Neural cell (in vitro differentiated cells): ENCODE measurements at regions not wholly inside any gene's neighbourhood (a gene's known extent, or its start where the extent isn't known, plus 50 kb on each side); places are given as distances from the start of the nearest gene placed in this dataset.

Experiments
- H2AFZ ChIP-seq: fragments of 200-600, 300-800 bp; sonication (generic), shearing (Covaris generic); 2 replicates; pipeline ENCODE4 v1.6.0; 2014; ENCODE audit warnings: low read depth, mild to moderate bottlenecking, antibody characterized with exemption, low read length, moderate library complexity
- H3F3A ChIP-seq: fragments of 200-600 bp; shearing (Covaris generic); 2 replicates; pipeline ENCODE4 v1.6.1; 2016; ENCODE audit warnings: mild to moderate bottlenecking, moderate library complexity, mixed read lengths, antibody characterized with exemption, low read length; ENCODE audit not compliant: insufficient read depth, poor library complexity, severe bottlenecking
- H3K27ac ChIP-seq: fragments of 200-600, 300-800 bp; sonication (generic), shearing (Covaris generic); 2 replicates; pipeline ENCODE4 v1.5.1; 2014; ENCODE audit warnings: mild to moderate bottlenecking, low read length, moderate library complexity
- H3K27me3 ChIP-seq: fragments of 300-800, 200-600 bp; sonication (generic), shearing (Covaris generic); 2 replicates; pipeline ENCODE4 v1.6.0; 2014; ENCODE audit warnings: mild to moderate bottlenecking, low read depth, low read length, moderate library complexity; ENCODE audit not compliant: insufficient read depth
- H3K36me3 ChIP-seq: fragments of 300-800, 200-600 bp; sonication (generic), shearing (Covaris generic); 2 replicates; pipeline ENCODE4 v1.5.1; 2014; ENCODE audit warnings: mild to moderate bottlenecking, antibody characterized with exemption, low read length, moderate library complexity; ENCODE audit not compliant: insufficient read depth
- H3K4me2 ChIP-seq: fragments of 300-800, 200-600 bp; sonication (generic), shearing (Covaris generic); 2 replicates; pipeline ENCODE4 v1.6.0; 2014; ENCODE audit warnings: mild to moderate bottlenecking, low read length
- H3K4me3 ChIP-seq: fragments of 300-800, 200-600 bp; sonication (generic), shearing (Covaris generic); 2 replicates; pipeline ENCODE4 v1.5.1; 2014; ENCODE audit warnings: mild to moderate bottlenecking, low read length, moderate library complexity
- H3K79me2 ChIP-seq: fragments of 200-600 bp; shearing (Covaris generic); replicated peaks from 2 replicates; pipeline ENCODE4 v1.6.0; 2014; ENCODE audit warnings: mild to moderate bottlenecking, low read length, moderate library complexity; ENCODE audit not compliant: insufficient read depth
- H3K9ac ChIP-seq: fragments of 300-800, 200-600 bp; sonication (generic), shearing (Covaris generic); 2 replicates; pipeline ENCODE4 v1.6.1; 2016; ENCODE audit warnings: mild to moderate bottlenecking, low read length, mixed read lengths
- H3K9me2 ChIP-seq: fragments of 200-600 bp; shearing (Covaris generic); 2 replicates; pipeline ENCODE4 v1.6.1; 2016; ENCODE audit warnings: mild to moderate bottlenecking, low read length, mixed read lengths; ENCODE audit not compliant: insufficient read depth
- H3K9me3 ChIP-seq: fragments of 200-600, 300-800 bp; sonication (generic), shearing (Covaris generic); 2 replicates; pipeline ENCODE4 v1.6.1; 2016; ENCODE audit warnings: mild to moderate bottlenecking, mixed run types, low read length, moderate library complexity, mixed read lengths
- H4K20me1 ChIP-seq: fragments of 200-600 bp; shearing (Covaris generic); 2 replicates; pipeline ENCODE4 v1.6.1; 2016; ENCODE audit warnings: mild to moderate bottlenecking, mixed run types; ENCODE audit not compliant: insufficient read depth
- CTCF ChIP-seq: fragments of 450-650 bp; IDR thresholded peaks from 2 replicates; pipeline ENCODE4 v1.5.1; 2014; ENCODE audit warnings: antibody characterized with exemption, mild to moderate bottlenecking, moderate library complexity; ENCODE audit not compliant: poor library complexity, severe bottlenecking
- EP300 ChIP-seq: fragments of 450-650 bp; conservative IDR thresholded peaks from 2 replicates; pipeline ENCODE4 v1.6.1; 2014; ENCODE audit warnings: antibody characterized with exemption, mild to moderate bottlenecking, moderate library complexity; ENCODE audit not compliant: poor library complexity, severe bottlenecking
- EZH2 ChIP-seq: fragments of 200-600, 300-800 bp; shearing (Covaris generic), sonication (generic); IDR thresholded peaks from 2 replicates; pipeline ENCODE4 v1.6.1; 2014; ENCODE audit warnings: antibody characterized with exemption, low read length, borderline replicate concordance, mild to moderate bottlenecking; ENCODE audit not compliant: insufficient read depth, poor library complexity, severe bottlenecking
- MXI1 ChIP-seq: fragments of 450-650 bp; conservative IDR thresholded peaks from 2 replicates; pipeline ENCODE4 v1.6.1; 2014; ENCODE audit warnings: antibody characterized with exemption, mild to moderate bottlenecking; ENCODE audit not compliant: poor library complexity, severe bottlenecking
- POLR2AphosphoS5 ChIP-seq: IDR thresholded peaks from 2 replicates; pipeline ENCODE4 v1.6.1; 2012
- RAD21 ChIP-seq: fragments of 450-650 bp; conservative IDR thresholded peaks from 2 replicates; pipeline ENCODE4 v1.6.1; 2014; ENCODE audit warnings: antibody characterized with exemption, mild to moderate bottlenecking, moderate library complexity
- REST ChIP-seq: IDR thresholded peaks from 2 replicates; pipeline ENCODE4 v1.6.1; 2012; ENCODE audit warnings: borderline replicate concordance
- SMC3 ChIP-seq: fragments of 450-650 bp; conservative IDR thresholded peaks from 2 replicates; pipeline ENCODE4 v1.6.1; 2014; ENCODE audit warnings: antibody characterized with exemption, mild to moderate bottlenecking, moderate library complexity; ENCODE audit not compliant: poor library complexity
- TAF1 ChIP-seq: IDR thresholded peaks from 2 replicates; pipeline ENCODE4 v1.6.1; 2012; ENCODE audit warnings: low read depth

GRCh38 chr2:120403261-120403660, 57.3 kb downstream of the INHBB start:
- Histone ChIP-seq H3K79me2 (no peaks in the 10 kb centered on the region), H3K27ac (no peak overlapping the region), H3K9me2 (no peaks in the 10 kb centered on the region), H3K9me3 (no peaks in the 10 kb centered on the region), H4K20me1 (no peaks in the 10 kb centered on the region), H3K9ac (no peak overlapping the region), H3K36me3 (no peaks in the 10 kb centered on the region), H2AFZ (no peak overlapping the region), H3F3A (no peaks in the 10 kb centered on the region), H3K4me2 (no peak overlapping the region), H3K27me3 (no peaks in the 10 kb centered on the region), H3K4me3 (no peak overlapping the region)
- no peak for TF ChIP-seq TAF1
- TF ChIP-seq REST = no peak
- TF ChIP-seq SMC3 = no peak

- H3K27me3 ChIP-seq = no peaks in the 10 kb centered on the region
- H3K9me3 ChIP-seq = no peaks in the 10 kb centered on the region
- H3K79me2 ChIP-seq = no peaks in the 10 kb centered on the region
- H3K36me3 ChIP-seq = no peaks in the 10 kb centered on the region
- no peaks in the 10 kb centered on the region for H3F3A ChIP-seq
- no peak for TF ChIP-seq EZH2
- no peak for TF ChIP-seq MXI1
- TF ChIP-seq SMC3 = no peak
- no peak for TF ChIP-seq EP300
- TF ChIP-seq POLR2AphosphoS5 = no peak
- TF ChIP-seq RAD21 = no peak
- no peak for TF ChIP-seq TAF1
- TF ChIP-seq CTCF = no peak
- no peak for TF ChIP-seq REST
- no peak overlapping the region for H3K4me2 ChIP-seq
- no peaks in the 10 kb centered on the region for H4K20me1 ChIP-seq
- no peaks in the 10 kb centered on the region for H3K9me2 ChIP-seq
- H3K27ac ChIP-seq = no peak overlapping the region
- no peak overlapping the region for H3K4me3 ChIP-seq
- H3K9ac ChIP-seq = no peak overlapping the region
- H2AFZ ChIP-seq = no peak overlapping the region
Measured at GRCh38 chr2:120403676-120404075, 57.7 kb downstream of the INHBB start.
